NK-92 (cell line): ENCODE measurements at regions not wholly inside any gene's neighbourhood (a gene's known extent, or its start where the extent isn't known, plus 50 kb on each side); places are given as distances from the start of the nearest gene placed in this dataset.

Experiments used
- DNase-seq: peaks from one replicate; lab custom pipeline; 2025; ENCODE audit not compliant: unreplicated experiment; lab: John Stamatoyannopoulos, UW

GRCh38 chr1:234975941-234976860 lies 152.4 kb downstream of the TOMM20 start:
- DNase-seq: no peak

- no peak for DNase-seq
These were observed 153.3 kb downstream of the TOMM20 start for GRCh38 chr1:234975122-234975940.

DNA sequence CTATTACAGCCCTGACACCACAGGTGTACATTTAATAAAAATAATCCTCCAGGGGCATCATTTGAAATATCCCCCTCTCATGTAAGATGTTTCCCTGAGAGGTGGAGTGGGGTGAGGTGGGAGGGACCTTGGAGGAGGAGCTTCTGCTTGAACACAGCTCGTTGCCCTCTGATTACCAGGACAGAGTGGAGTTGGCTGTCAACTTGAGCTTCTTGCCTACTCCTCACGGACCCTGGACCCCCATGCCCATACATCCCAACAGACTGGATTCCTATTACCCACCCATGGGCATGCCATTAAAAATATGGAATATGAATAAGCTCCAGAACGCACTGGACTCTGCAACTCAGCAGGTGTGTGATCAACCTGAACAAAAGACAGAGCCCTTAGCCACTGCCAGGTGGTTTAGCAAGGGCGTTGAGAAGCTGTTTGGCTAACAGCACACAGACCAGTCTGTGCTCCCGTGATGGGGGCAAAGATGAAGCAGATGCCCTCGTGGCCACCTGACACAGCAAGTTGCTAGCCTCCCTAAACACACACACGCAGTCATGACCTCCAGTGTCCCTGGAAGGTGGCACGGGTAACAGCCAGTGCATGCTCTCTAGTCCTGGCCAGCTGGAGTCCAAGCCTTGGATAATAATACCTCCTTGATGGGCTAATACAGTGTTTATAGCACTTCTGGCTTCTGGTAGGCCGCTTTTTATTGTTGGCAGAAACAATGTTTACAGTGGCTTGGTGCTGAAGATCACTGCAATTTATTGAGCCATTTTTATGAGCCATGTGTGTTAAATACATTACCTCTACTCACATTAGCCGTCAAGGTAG lies 155.0 kb downstream of the TOMM20 start:
- DNase-seq: no peak

DNA sequence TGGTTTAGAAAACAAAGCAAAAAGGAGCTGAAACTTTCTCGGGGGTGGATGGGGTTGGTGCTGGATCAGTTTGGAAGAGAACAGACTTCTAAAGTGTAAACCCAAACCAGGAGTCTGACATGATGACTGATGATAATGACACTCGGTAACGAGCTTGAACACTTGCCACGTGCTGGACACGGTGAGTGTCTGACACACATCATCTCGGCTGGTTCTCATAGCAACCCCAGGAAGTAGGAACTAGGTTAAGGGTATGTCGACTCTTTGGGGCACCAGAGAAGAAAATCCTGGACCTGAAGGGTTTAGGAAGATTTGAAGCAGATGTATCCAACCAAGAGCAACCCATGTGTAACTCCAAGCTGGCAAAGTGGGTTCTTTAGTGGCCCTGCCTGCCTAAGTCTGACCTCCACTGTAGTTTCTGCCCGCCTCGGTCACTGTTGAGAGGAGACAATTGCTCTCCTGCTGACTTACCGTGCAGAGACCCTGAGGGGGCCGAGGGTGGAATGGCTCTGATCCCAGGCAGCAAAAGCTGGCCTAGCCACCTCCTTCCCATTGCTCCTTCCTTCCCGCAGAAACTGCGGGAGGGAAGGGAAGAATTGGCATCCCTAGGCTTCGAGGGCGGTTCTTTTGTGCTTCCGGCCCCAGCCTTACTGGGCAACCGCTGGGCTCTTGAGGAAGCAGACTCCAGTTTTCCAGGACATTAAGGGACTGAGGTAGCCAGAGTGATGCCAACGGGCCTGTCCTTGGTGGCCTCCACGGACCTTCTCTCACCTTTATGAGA lies 156.0 kb downstream of the TOMM20 start:
- no peak for DNase-seq

- DNase-seq: no peak
These were observed 156.9 kb downstream of the TOMM20 start for GRCh38 chr1:234971586-234972297.

GRCh38 chr1:234970731-234971476 lies 157.7 kb downstream of the TOMM20 start:
- no peak for DNase-seq

DNA sequence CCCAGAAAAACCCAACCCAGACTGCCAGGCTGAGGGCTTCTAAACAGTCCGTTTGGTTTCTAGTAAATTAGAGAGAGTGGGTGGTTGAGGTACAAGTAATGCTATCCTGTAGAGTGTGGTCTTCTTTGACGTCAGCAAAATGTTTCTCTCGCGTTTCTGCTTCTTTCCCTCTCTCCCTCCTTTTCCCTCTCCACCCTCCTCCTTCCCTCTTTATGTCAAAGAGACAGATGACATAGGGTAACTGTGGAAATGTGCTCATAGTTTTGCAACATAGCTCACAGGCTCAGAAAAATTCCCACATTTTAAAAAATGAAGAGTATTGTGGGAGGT lies 158.3 kb downstream of the TOMM20 start:
- DNase-seq: no peak

DNA sequence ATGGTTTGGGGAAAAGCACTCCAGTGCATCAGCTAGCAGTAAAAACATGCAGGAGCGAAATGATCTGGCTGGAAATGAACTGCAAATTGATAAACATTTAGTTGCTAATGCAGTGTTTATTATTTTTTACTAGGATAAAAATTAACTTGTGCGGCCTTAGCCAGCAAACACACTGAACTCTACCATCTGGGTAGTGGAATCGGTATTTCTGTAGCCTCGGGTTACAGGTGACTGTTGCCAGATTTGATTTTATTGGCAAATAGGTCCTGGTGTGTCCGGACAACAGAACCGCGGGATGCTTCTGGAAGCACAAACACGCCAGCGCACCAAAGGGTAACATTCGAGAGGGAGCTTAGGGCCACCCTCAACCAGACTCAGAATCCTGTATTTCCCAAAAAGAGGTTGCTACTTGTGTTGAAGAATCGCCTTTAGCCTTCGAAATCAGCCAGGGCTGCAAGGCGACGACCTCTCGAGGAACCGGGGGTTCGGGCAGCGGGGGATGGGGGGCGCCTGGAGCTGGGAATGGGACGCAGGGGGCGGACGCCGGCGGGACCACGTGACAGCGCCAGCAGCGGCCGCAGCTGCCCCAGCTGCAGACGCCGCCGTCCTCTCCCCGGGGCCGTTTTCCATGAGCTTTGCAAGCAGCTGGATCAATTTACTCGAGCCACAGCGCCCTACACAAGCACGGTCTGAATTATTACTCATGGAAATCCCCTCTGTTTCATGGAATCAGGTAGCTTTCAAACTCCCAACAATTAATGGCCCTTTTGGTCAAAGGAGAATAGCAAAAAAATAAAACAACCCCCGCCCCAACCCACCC lies 158.8 kb downstream of the TOMM20 start:
- no peak for DNase-seq

DNA sequence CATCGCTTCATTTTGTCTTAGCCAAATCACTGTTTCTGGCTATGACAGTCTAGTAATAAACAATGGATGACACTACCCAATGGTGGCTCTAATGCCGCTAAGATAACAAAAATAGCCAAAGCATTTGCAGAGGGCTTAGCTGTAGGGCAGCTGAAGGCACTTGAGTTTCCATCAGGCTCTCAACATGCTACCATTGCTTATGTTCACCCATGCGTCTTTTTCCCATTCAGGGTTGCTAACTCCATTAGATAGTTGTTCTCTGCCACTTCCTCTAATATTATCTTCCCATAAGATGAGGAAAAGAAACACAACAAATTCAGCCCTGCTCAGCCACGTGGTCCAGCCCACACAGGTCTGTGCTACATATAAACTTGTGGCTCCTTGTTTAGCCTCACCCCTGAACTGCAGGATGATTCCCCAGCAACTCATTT lies 159.6 kb downstream of the TOMM20 start:
- DNase-seq: no peak

DNA sequence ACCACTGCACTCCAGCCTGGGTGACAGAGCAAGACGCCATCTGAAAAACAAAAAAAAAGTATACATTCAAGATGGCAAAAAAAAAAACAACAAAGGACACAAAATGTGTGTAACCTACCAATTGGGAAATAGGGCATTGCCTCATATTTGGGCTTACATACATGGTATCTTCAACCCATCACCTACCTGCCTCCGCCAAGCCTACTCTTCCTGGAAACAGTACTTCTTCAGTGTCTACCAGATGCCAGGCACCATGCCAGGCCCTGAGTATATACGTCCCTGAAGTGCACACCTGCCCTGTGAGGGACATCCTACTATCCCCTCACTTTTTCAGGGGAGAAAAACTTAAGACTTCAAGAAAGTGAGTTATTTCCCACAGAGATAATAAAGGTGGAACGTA lies 160.2 kb downstream of the TOMM20 start:
- DNase-seq: no peak

DNA sequence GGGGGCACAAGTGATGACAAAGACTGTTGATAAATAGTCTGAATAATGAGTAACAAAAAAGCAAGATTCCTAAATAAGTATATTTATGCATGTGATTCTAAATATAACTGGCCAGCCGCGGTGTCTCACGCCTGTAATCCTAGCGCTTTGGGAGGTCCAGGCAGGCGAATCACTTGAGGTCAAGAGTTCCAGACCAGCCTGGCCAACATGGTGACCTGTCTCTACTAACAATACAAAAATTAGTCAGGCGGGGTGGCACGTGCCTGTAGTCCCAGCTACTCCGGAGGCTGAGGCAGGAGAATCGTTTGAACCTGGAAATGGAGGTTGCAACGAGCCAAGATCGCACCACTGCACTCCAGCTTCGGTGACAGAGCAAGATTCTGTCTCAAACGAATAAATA lies 161.5 kb downstream of the TOMM20 start:
- no peak for DNase-seq

DNA sequence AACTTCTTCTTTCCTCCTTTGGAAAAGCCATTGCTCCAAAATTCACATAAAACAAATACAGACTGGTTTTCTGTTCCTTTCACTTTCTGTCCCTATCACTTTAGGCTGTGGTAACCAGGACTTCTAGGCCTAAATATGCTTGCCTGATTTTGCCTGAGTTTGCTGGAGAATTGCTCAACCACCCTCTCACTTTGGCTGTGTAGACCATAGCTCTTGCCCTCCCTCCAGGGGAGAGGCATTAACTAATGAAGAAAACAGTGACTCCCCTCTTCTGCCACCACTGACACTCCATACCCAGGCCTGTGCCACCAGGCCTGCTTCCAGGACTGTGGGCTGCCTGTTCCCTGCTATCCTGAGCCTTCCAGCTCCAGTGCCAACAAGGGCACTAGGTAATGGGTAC lies 163.5 kb downstream of the TOMM20 start:
- no peak for DNase-seq

- DNase-seq: no peak
These were observed 164.5 kb downstream of the TOMM20 start for GRCh38 chr1:234963904-234964702.

DNA sequence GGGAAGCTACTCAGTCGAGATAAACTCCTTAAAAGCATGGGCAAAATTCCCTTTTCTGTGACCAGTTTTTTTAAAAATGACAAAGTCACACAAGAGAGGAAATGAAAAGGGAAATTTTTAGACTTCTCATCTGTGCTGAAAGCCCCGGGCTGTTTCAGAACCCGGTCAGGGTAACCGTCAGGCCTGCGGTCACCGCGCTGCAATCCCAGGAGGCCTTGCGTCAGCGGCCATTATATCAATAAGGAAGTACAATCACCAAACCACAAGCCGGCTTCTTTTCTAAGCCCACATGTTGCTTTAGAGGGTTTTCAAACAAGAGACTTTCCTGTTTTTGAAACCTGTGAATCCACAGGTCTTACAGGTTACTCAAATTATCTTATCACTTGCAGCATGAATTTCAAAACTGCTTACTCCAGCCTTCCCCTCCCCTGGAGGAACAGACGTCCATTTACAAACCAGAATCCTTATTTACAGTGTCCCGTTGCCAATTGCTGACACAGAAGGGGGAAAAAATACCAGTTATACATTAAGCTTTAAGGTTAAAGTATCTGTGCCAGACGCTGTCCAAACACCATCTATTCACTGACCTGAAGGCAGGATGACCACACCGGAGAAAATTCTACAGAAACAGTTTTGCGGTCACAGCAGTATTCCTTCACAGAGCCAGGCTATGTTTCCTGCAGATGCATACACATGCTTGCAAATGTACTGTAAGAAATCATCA lies 165.3 kb downstream of the TOMM20 start:
- DNase-seq: peak; percentile 38

DNA sequence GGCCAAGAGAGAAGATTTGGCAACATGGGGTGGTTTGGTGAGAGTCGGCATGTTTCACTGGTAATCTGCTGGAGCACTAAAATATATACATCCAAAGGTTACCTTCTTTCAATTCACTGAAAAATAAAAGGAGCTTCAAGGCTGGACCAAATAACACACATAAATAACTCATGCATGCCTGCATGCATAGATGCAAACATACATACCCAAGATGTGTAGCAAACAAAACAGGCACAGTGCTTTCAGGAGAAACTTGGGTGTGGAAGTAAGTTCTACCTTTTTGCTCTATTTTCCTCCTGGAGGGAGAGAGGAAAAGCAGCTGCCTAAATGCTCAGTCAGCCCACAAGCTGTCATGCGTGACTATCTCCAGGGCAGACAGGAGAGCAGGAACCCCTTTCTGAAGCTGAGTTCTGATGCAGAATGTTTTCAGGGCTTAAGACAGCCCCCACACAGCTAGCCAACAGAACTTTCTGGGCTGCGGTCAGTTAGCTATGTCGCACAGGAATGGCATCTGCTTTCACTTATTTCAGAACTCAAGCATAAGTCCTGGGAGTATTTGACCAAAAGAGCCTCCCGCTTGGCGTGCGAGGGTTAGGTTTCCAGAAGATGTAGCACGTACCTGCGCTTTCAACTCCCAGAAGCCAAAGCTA lies 166.2 kb downstream of the TOMM20 start:
- no peak for DNase-seq
